SH-SY5Y (cell line): ENCODE measurements at regions not wholly inside any gene's neighbourhood (a gene's known extent, or its start where the extent isn't known, plus 50 kb on each side); places are given as distances from the start of the nearest gene placed in this dataset.

Experiments used
- GATA2 ChIP-seq: IDR thresholded peaks from 2 replicates; pipeline ENCODE4 v1.6.1; 2011; ENCODE audit warnings: mild to moderate bottlenecking, low read depth, low read length
- GATA3 ChIP-seq: IDR thresholded peaks from 2 replicates; pipeline ENCODE4 v1.6.1; 2011; ENCODE audit warnings: low read depth, mild to moderate bottlenecking, low read length, moderate library complexity

GRCh38 chr12:124405592-124405991 is 110.7 kb downstream of the RFLNA start:
- TF ChIP-seq GATA2 (no peak), GATA3 (no peak)
